ENCODE measurements at regions not wholly inside any gene's neighbourhood (a gene's known extent, or its start where the extent isn't known, plus 50 kb on each side); places are given as distances from the start of the nearest gene placed in this dataset.

- DNase-seq = no peak
Measured at GRCh38 chr7:41877118-41877517, 174.2 kb upstream of the INHBA start.

- DNase-seq = no peak
Measured at GRCh38 chr7:41875513-41875912, 172.6 kb upstream of the INHBA start.

- DNase-seq = peak; percentile 8
Measured at GRCh38 chr7:41874201-41874785, 171.4 kb upstream of the INHBA start.

- DNase-seq = no peak
Measured at GRCh38 chr7:41873741-41874140, 170.9 kb upstream of the INHBA start.

GRCh38 chr7:41872966-41873365 is 170.1 kb upstream of the INHBA start:
- no peak for DNase-seq

- DNase-seq = peak; percentile 26
Measured at GRCh38 chr7:41870461-41871138, 167.7 kb upstream of the INHBA start.

GRCh38 chr7:41869997-41870396 is 167.1 kb upstream of the INHBA start:
- no peak for DNase-seq

GRCh38 chr7:41869596-41869995 is 166.7 kb upstream of the INHBA start:
- no peak for DNase-seq

GRCh38 chr7:41869091-41869490 is 166.2 kb upstream of the INHBA start:
- DNase-seq = no peak

GRCh38 chr7:41867639-41868280 is 164.9 kb upstream of the INHBA start:
- no peak for DNase-seq

- DNase-seq = no peak
Measured at GRCh38 chr7:41862261-41862660, 159.4 kb upstream of the INHBA start.

GRCh38 chr7:41861642-41862041 is 158.8 kb upstream of the INHBA start:
- no peak for DNase-seq

- no peak for DNase-seq
Measured at GRCh38 chr7:41858201-41858600, 155.3 kb upstream of the INHBA start.

GRCh38 chr7:41855798-41856197 is 152.9 kb upstream of the INHBA start:
- DNase-seq = no peak

GRCh38 chr7:41847606-41848005 is 144.7 kb upstream of the INHBA start:
- DNase-seq = no peak

GRCh38 chr7:41847151-41847550 is 144.3 kb upstream of the INHBA start:
- DNase-seq = no peak

- no peak for DNase-seq
Measured at GRCh38 chr7:41842956-41843355, 140.1 kb upstream of the INHBA start.

GRCh38 chr7:41837916-41838315 is 135.0 kb upstream of the INHBA start:
- DNase-seq = no peak

- no peak for DNase-seq
Measured at GRCh38 chr7:41835976-41836530, 133.2 kb upstream of the INHBA start.

- no peak for DNase-seq
Measured at GRCh38 chr7:41834805-41835694, 132.2 kb upstream of the INHBA start.

- DNase-seq = no peak
Measured at GRCh38 chr7:41832941-41833340, 130.1 kb upstream of the INHBA start.

GRCh38 chr7:41830271-41830670 is 127.4 kb upstream of the INHBA start:
- DNase-seq = no peak

GRCh38 chr7:41828911-41829310 is 126.0 kb upstream of the INHBA start:
- DNase-seq = no peak
